AG04450 (cell line): ENCODE measurements at regions not wholly inside any gene's neighbourhood (a gene's known extent, or its start where the extent isn't known, plus 50 kb on each side); places are given as distances from the start of the nearest gene placed in this dataset.

ENCODE experiments used
- CTCF ChIA-PET: fragments of 300-600, 350-600 bp; formaldehyde crosslinking; extraction: SDS; loops from one replicate; lab custom pipeline; 2022; ENCODE audit warnings: antibody characterized with exemption, inconsistent platforms; lab: Charles Lee
- POLR2A ChIA-PET: fragments of 350-600 bp; formaldehyde crosslinking; extraction: SDS; loops from one replicate; lab custom pipeline; 2021; ENCODE audit warnings: antibody characterized with exemption, inconsistent platforms; lab: Yijun Ruan, JAX
- DNase-seq: peaks from one replicate; pipeline ENCODE4 v3.0.0-alpha.2; 2011; ENCODE audit warnings: low read depth, low spot score
- H3K27ac ChIP-seq: one replicate; pipeline ENCODE4 v1.5.1; 2012; ENCODE audit warnings: low read depth, low read length, control low read depth
- H3K27me3 ChIP-seq: one replicate; pipeline ENCODE4 v1.6.0; 2012; ENCODE audit warnings: low read length; ENCODE audit not compliant: control insufficient read depth, insufficient read depth
- H3K4me3 ChIP-seq: 2 replicates; pipeline ENCODE4 v1.5.1; 2011; ENCODE audit warnings: mild to moderate bottlenecking, low read depth, low read length, control low read depth
- H3K9me3 ChIP-seq: 2 replicates; pipeline ENCODE4 v1.5.1; 2012; ENCODE audit warnings: low read length; ENCODE audit not compliant: control insufficient read depth, insufficient read depth
- TF ChIP-seq, protein P1 (sequence below): IDR thresholded peaks from 2 replicates; pipeline ENCODE4 v1.5.1; 2011; ENCODE audit warnings: low read depth, low read length, control low read depth, inconsistent platforms

DNA sequence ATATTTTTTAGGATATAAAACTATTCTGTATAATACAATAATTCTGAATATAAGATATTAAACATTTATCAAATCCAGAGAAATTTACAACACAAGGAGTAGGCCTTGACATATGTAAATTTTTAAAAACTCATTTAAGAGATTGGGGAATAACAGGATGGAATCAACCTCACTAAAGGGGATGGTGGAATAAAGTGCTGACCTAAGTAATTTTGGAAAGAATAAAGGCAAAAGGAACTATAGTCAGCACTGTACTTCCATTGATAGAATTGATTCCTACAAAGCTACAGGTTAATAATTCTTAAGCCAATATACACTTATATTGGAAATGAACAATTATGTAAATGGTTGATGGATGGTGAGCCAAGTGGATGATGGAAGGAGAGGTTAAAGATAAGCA lies 549.3 kb downstream of the TBL1XR1 start:
- H3K4me3 ChIP-seq: no peak overlapping the region
- no peaks in the 10 kb centered on the region for H3K27me3 ChIP-seq
- TF ChIP-seq, protein P1, sequence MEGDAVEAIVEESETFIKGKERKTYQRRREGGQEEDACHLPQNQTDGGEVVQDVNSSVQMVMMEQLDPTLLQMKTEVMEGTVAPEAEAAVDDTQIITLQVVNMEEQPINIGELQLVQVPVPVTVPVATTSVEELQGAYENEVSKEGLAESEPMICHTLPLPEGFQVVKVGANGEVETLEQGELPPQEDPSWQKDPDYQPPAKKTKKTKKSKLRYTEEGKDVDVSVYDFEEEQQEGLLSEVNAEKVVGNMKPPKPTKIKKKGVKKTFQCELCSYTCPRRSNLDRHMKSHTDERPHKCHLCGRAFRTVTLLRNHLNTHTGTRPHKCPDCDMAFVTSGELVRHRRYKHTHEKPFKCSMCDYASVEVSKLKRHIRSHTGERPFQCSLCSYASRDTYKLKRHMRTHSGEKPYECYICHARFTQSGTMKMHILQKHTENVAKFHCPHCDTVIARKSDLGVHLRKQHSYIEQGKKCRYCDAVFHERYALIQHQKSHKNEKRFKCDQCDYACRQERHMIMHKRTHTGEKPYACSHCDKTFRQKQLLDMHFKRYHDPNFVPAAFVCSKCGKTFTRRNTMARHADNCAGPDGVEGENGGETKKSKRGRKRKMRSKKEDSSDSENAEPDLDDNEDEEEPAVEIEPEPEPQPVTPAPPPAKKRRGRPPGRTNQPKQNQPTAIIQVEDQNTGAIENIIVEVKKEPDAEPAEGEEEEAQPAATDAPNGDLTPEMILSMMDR: no peak
- no peak overlapping the region for H3K27ac ChIP-seq
- no peaks in the 10 kb centered on the region for H3K9me3 ChIP-seq
- POLR2A ChIA-PET: no interaction called here
- no peak for DNase-seq
- CTCF ChIA-PET: interaction anchor here (0.6 kb wide), 1 partner anchor 13 kb away, joined by 4 read pairs; no protein-coding TSS in a partner anchor

DNA sequence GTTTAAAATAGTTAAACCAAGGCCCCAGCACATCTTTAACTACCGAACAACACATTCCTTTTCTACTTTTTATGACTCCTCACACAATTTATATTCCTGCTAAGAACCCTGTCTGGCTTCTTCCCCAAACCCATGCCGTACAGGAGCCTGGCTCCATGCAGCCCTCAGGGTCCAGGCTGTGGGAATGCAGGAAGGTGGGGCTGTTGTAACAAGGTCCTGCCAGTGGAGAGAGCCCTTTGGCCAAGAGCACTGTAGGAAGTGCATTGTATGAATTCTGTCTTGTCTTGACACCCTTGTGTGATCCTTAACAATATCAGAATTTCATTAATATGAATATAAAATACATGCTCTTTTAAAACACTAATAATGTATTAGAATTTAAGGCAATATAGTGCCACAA lies 563.8 kb downstream of the TBL1XR1 start:
- TF ChIP-seq, protein P1: no peak
- ChIA-PET CTCF (interaction anchor here (0.6 kb wide), 1 partner anchor 17 kb away, joined by 4 read pairs; no protein-coding TSS in a partner anchor), POLR2A (no interaction called here)
- H3K27me3 ChIP-seq: no peaks in the 10 kb centered on the region
- H3K9me3 ChIP-seq: no peaks in the 10 kb centered on the region
- no peak overlapping the region for H3K4me3 ChIP-seq
- H3K27ac ChIP-seq: no peak overlapping the region
- DNase-seq: no peak

DNA sequence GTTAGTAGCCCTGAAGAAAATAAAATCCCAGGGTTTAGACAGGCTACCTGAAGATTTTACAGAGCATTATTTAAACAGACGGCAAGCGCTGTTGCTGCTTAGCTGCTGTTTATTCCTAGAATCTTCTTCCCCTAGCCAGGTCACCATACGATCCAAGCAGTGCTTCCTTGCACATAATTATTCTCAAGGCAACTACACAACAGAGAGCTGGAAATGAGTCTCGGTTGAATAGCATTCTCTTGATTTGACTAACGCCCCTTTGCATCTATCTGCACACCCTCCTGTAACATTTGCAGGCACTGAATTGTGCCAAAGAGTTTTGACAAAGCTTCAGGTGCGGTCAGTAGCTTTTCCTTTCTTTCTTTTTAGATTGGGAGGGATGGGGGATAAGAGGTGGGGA lies 564.4 kb downstream of the TBL1XR1 start:
- no peak overlapping the region for H3K27ac ChIP-seq
- H3K9me3 ChIP-seq: no peaks in the 10 kb centered on the region
- H3K4me3 ChIP-seq: no peak overlapping the region
- TF ChIP-seq, protein P1: no peak
- ChIA-PET CTCF (interaction anchor here (0.6 kb wide), 1 partner anchor 17 kb away, joined by 4 read pairs; no protein-coding TSS in a partner anchor), POLR2A (no interaction called here)
- no peak for DNase-seq
- H3K27me3 ChIP-seq: no peaks in the 10 kb centered on the region

DNA sequence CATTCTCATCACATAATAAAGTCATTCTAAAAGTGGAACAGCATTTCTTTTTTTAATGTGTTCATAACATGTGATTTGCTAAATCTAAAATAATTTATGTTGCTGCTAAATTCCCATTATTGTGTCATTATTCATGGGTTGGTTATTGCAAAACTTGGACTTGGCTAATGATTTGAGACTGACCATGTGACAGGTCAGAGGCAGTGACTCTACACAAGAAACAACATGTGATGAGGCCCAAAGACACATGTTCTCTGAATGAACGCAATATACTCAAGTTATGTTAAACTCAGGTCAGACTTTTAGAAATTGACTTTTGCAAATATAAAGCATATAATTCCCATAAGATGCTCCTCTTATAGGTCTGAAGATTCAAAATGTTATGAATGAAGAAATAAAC lies 566.1 kb downstream of the TBL1XR1 start:
- DNase-seq: no peak
- TF ChIP-seq, protein P1: no peak
- POLR2A ChIA-PET: no interaction called here
- Histone ChIP-seq H3K9me3 (no peaks in the 10 kb centered on the region), H3K27ac (no peak overlapping the region), H3K27me3 (no peaks in the 10 kb centered on the region), H3K4me3 (no peak overlapping the region)
- CTCF ChIA-PET: no interaction called here

DNA sequence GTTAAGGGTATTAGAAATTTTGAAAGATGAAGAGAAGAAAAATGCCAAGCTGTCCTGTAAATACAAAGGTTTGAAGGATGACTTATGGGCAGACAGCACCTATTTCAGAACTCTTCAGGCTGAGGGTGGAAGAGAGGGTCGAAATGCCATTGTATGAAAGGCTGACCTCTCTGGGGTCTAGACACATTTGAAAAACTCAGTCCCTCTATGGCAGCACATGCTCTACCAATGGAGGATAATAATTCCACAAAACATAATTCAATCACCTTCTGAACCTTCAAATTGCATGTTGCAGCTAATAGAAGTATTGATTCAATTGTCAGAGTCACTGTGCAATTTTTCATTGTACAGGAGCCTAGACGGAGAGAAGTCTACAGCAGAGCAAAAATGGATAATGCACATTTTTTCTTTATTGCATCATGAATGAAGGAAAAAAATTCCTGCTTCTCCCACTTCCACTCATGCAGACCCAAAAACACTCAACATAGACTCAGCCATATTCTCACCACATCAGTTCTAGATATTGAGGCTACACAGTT lies 569.1 kb downstream of the TBL1XR1 start:
- H3K27me3 ChIP-seq: no peaks in the 10 kb centered on the region
- DNase-seq: no peak
- POLR2A ChIA-PET: no interaction called here
- no peaks in the 10 kb centered on the region for H3K9me3 ChIP-seq
- CTCF ChIA-PET: no interaction called here
- H3K4me3 ChIP-seq: no peak overlapping the region
- TF ChIP-seq, protein P1: no peak
- H3K27ac ChIP-seq: no peak overlapping the region
